H1 (cell line): ENCODE measurements at regions not wholly inside any gene's neighbourhood (a gene's known extent, or its start where the extent isn't known, plus 50 kb on each side); places are given as distances from the start of the nearest gene placed in this dataset.

Experiments used
- CTCF ChIP-seq, 3 experiments: IDR thresholded peaks; 1 replicate in 2 of 3; 2 replicates in 1 of 3; pipeline versions ENCODE4 v1.5.1 to v1.6.1; 2011; ENCODE audit warnings: low read length in 3 of 3, mild to moderate bottlenecking in 3 of 3, inconsistent platforms in 2 of 3, low read depth in 1 of 3, moderate library complexity in 1 of 3; ENCODE audit not compliant: insufficient read depth in 1 of 3; ENCODE audit errors: control extremely low read depth in 1 of 3
- HDAC6 ChIP-seq: IDR thresholded peaks from one replicate; pipeline ENCODE4 v1.7.1; 2012; ENCODE audit warnings: low read depth, mild to moderate bottlenecking, inconsistent platforms, low read length, moderate library complexity
- JUN ChIP-seq: IDR thresholded peaks from 2 replicates; pipeline ENCODE4 v1.6.1; 2011; ENCODE audit warnings: low read depth, mild to moderate bottlenecking, improper control_type of control experiment, low read length
- JUND ChIP-seq: IDR thresholded peaks from 2 replicates; pipeline ENCODE4 v1.6.1; 2011; ENCODE audit warnings: mild to moderate bottlenecking, improper control_type of control experiment, low read length
- NRF1 ChIP-seq: IDR thresholded peaks from 2 replicates; pipeline ENCODE4 v1.6.1; 2011; ENCODE audit warnings: mild to moderate bottlenecking, low read depth, low read length, improper control_type of control experiment
- POLR2AphosphoS5 ChIP-seq: IDR thresholded peaks from 2 replicates; pipeline ENCODE4 v1.6.1; 2011; ENCODE audit warnings: low read depth, low read length
- RFX5 ChIP-seq: IDR thresholded peaks from 2 replicates; pipeline ENCODE4 v1.6.1; 2011; ENCODE audit warnings: low read depth, low read length, improper control_type of control experiment, borderline replicate concordance
- SP1 ChIP-seq: IDR thresholded peaks from 2 replicates; pipeline ENCODE4 v1.6.1; 2011; ENCODE audit warnings: low read depth, low read length
- TAF1 ChIP-seq: IDR thresholded peaks from 2 replicates; pipeline ENCODE4 v1.6.1; 2011; ENCODE audit warnings: mild to moderate bottlenecking, low read depth, low read length
- TCF12 ChIP-seq: IDR thresholded peaks from 2 replicates; pipeline ENCODE4 v1.6.1; 2011; ENCODE audit warnings: low read depth, mild to moderate bottlenecking, low read length
- YY1 ChIP-seq: IDR thresholded peaks from 2 replicates; pipeline ENCODE4 v1.6.1; 2011; ENCODE audit warnings: low read depth, mild to moderate bottlenecking, low read length

- TF ChIP-seq JUND: no peak
- no peak for TF ChIP-seq CTCF (IDR thresholded peaks at IDR 0.05; ENCODE audit: control extremely low read depth in 1 of 3, insufficient read depth in 1 of 3, low read depth in 1 of 3, low read length in 3 of 3)
- TF ChIP-seq NRF1: no peak
- TF ChIP-seq SP1: no peak
- no peak for TF ChIP-seq HDAC6
- TF ChIP-seq RFX5: no peak
- TF ChIP-seq JUN: no peak
- TF ChIP-seq POLR2AphosphoS5: no peak
- TF ChIP-seq TAF1: no peak
- no peak for TF ChIP-seq TCF12
- TF ChIP-seq YY1: no peak
Measured at GRCh38 chr15:53312707-53313106, 446.8 kb downstream of the WDR72 start.
